Neural progenitor cell (in vitro differentiated cells): ENCODE measurements at regions not wholly inside any gene's neighbourhood (a gene's known extent, or its start where the extent isn't known, plus 50 kb on each side); places are given as distances from the start of the nearest gene placed in this dataset.

Source experiments
- CTCF ChIP-seq: fragments of 200-600 bp; sonication (generic); IDR thresholded peaks from 2 replicates; pipeline ENCODE4 v1.5.1; 2017; ENCODE audit warnings: antibody characterized with exemption, mild to moderate bottlenecking
- EZH2 ChIP-seq: fragments of 200-600 bp; sonication (generic); IDR thresholded peaks from 2 replicates; pipeline ENCODE4 v1.6.1; 2017; ENCODE audit warnings: antibody characterized with exemption, mild to moderate bottlenecking, moderate library complexity
- EZH2phosphoT487 ChIP-seq: fragments of 200-600 bp; sonication (generic); IDR thresholded peaks from 2 replicates; pipeline ENCODE4 v1.6.1; 2017; ENCODE audit warnings: antibody characterized with exemption

- TF ChIP-seq CTCF (no peak), EZH2 (no peak), EZH2phosphoT487 (no peak)
These were observed 458.4 kb downstream of the MIAT start for GRCh38 chr22:27115816-27116256.
